H1 (cell line): ENCODE measurements at regions not wholly inside any gene's neighbourhood (a gene's known extent, or its start where the extent isn't known, plus 50 kb on each side); places are given as distances from the start of the nearest gene placed in this dataset.

ENCODE experiments used
- BACH1 ChIP-seq: IDR thresholded peaks from 2 replicates; pipeline ENCODE4 v1.6.1; 2012; ENCODE audit warnings: low read length, improper control_type of control experiment
- CBX5 ChIP-seq: fragments of 300-800, 300-1000 bp; sonication (generic); IDR thresholded peaks from 2 replicates; pipeline ENCODE4 v1.7.1; 2016; ENCODE audit warnings: antibody characterized with exemption, low read length, low read depth
- GABPA ChIP-seq: IDR thresholded peaks from 2 replicates; pipeline ENCODE4 v1.6.1; 2011; ENCODE audit warnings: mild to moderate bottlenecking, low read length, moderate library complexity, borderline replicate concordance; ENCODE audit not compliant: insufficient read depth
- HDAC2 ChIP-seq, 2 experiments: fragments of 300-600 bp in 1 of 2; sonication (generic) in 1 of 2; IDR thresholded peaks; 2 replicates each; pipeline ENCODE4 v1.6.1; 2011 to 2012; ENCODE audit warnings: low read depth in 2 of 2, low read length in 2 of 2, mild to moderate bottlenecking in 2 of 2, moderate library complexity in 2 of 2, borderline replicate concordance in 1 of 2, inconsistent platforms in 1 of 2
- MAX ChIP-seq: IDR thresholded peaks from 2 replicates; pipeline ENCODE4 v1.6.1; 2012; ENCODE audit warnings: inconsistent platforms
- NANOG ChIP-seq: IDR thresholded peaks from 2 replicates; pipeline ENCODE4 v1.6.1; 2011; ENCODE audit warnings: low read length, low read depth, mild to moderate bottlenecking, inconsistent platforms; ENCODE audit not compliant: insufficient read depth, poor library complexity, severe bottlenecking
- RAD21 ChIP-seq, 2 experiments: IDR thresholded peaks in 1 of 2; conservative IDR thresholded peaks in 1 of 2; 2 replicates each; pipeline ENCODE4 v1.6.1; 2011; ENCODE audit warnings: low read depth in 2 of 2, low read length in 2 of 2, improper control_type of control experiment in 1 of 2, inconsistent platforms in 1 of 2, mild to moderate bottlenecking in 1 of 2, moderate library complexity in 1 of 2
- SIX5 ChIP-seq: IDR thresholded peaks from 2 replicates; pipeline ENCODE4 v1.6.1; 2011; ENCODE audit warnings: mild to moderate bottlenecking, low read depth, low read length
- TBP ChIP-seq: IDR thresholded peaks from 2 replicates; pipeline ENCODE4 v1.6.1; 2011; ENCODE audit warnings: low read depth, low read length, improper control_type of control experiment
- TEAD4 ChIP-seq: IDR thresholded peaks from 2 replicates; pipeline ENCODE4 v1.6.1; 2012; ENCODE audit warnings: low read depth, low read length, inconsistent platforms, mixed read lengths
- TF ChIP-seq, protein P1 (sequence below), 3 experiments: IDR thresholded peaks; 1 replicate in 2 of 3; 2 replicates in 1 of 3; pipeline versions ENCODE4 v1.5.1 to v1.6.1; 2011; ENCODE audit warnings: low read length in 3 of 3, mild to moderate bottlenecking in 3 of 3, inconsistent platforms in 2 of 3, low read depth in 1 of 3, moderate library complexity in 1 of 3; ENCODE audit not compliant: insufficient read depth in 1 of 3; ENCODE audit errors: control extremely low read depth in 1 of 3
- TF ChIP-seq, protein P2 (sequence below): IDR thresholded peaks from 2 replicates; pipeline ENCODE4 v1.6.1; 2011; ENCODE audit warnings: low read depth, mild to moderate bottlenecking, low read length; ENCODE audit not compliant: insufficient read depth
- TF ChIP-seq, protein P3 (sequence below): IDR thresholded peaks from 2 replicates; pipeline ENCODE4 v1.6.1; 2012; ENCODE audit warnings: inconsistent platforms

DNA sequence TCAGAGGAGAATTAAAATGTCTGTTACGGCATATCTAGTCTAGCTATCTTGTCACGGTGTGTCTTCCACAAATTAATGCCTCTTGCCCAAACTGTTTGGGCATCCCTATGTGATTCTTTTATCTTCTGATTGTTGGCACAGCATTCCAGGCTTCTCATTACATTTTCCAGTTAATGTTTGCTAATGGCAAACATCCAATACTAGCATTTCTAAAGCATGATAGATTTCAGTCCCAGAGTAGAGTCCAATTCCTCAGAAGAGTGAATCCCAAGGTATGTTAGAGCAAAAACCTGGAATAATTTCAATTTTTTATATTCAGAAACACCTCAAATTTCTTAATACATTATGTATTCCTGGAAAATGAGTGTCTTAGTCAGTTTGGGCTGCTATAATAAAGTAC is 684.5 kb upstream of the SLITRK1 start:
- TF ChIP-seq, protein P1, sequence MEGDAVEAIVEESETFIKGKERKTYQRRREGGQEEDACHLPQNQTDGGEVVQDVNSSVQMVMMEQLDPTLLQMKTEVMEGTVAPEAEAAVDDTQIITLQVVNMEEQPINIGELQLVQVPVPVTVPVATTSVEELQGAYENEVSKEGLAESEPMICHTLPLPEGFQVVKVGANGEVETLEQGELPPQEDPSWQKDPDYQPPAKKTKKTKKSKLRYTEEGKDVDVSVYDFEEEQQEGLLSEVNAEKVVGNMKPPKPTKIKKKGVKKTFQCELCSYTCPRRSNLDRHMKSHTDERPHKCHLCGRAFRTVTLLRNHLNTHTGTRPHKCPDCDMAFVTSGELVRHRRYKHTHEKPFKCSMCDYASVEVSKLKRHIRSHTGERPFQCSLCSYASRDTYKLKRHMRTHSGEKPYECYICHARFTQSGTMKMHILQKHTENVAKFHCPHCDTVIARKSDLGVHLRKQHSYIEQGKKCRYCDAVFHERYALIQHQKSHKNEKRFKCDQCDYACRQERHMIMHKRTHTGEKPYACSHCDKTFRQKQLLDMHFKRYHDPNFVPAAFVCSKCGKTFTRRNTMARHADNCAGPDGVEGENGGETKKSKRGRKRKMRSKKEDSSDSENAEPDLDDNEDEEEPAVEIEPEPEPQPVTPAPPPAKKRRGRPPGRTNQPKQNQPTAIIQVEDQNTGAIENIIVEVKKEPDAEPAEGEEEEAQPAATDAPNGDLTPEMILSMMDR (IDR thresholded peaks at IDR 0.05; ENCODE audit: control extremely low read depth in 1 of 3, insufficient read depth in 1 of 3, low read depth in 1 of 3, low read length in 3 of 3) = no peak
- TF ChIP-seq MAX (no peak), BACH1 (no peak), SIX5 (no peak), RAD21 (IDR thresholded peaks at IDR 0.05 in 1 of 2, conservative IDR thresholded peaks at IDR 0.05 in 1 of 2; ENCODE audit: low read depth in 2 of 2, low read length in 2 of 2) (no peak), TBP (no peak), HDAC2 (IDR thresholded peaks at IDR 0.05; ENCODE audit: borderline replicate concordance in 1 of 2, low read depth in 2 of 2, low read length in 2 of 2) (no peak), TEAD4 (no peak), GABPA (no peak), NANOG (no peak), CBX5 (no peak)
- TF ChIP-seq, protein P2, sequence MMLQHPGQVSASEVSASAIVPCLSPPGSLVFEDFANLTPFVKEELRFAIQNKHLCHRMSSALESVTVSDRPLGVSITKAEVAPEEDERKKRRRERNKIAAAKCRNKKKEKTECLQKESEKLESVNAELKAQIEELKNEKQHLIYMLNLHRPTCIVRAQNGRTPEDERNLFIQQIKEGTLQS = no peak
- TF ChIP-seq, protein P3, sequence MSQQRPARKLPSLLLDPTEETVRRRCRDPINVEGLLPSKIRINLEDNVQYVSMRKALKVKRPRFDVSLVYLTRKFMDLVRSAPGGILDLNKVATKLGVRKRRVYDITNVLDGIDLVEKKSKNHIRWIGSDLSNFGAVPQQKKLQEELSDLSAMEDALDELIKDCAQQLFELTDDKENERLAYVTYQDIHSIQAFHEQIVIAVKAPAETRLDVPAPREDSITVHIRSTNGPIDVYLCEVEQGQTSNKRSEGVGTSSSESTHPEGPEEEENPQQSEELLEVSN = no peak
